ENCODE measurements at regions not wholly inside any gene's neighbourhood (a gene's known extent, or its start where the extent isn't known, plus 50 kb on each side); places are given as distances from the start of the nearest gene placed in this dataset.

GRCh38 chr9:117775591-117775990 is 71.4 kb downstream of the TLR4 start:
- H3K4me3 ChIP-seq = no peak overlapping the region
- ATAC-seq = no peak
- H3K27ac ChIP-seq = no peak overlapping the region
- TF ChIP-seq CTCF (IDR thresholded peaks at IDR 0.05) = no peak
- no peak for TF ChIP-seq POLR2AphosphoS5 (IDR thresholded peaks at IDR 0.05)
- TF ChIP-seq POLR2A (IDR thresholded peaks at IDR 0.05) = no peak
- no peak for TF ChIP-seq EP300 (IDR thresholded peaks at IDR 0.05)
- no peaks in the 10 kb centered on the region for H3K27me3 ChIP-seq
- H3K36me3 ChIP-seq = no peaks in the 10 kb centered on the region
- H3K4me1 ChIP-seq = peaks cover 0 to 4% (median 0%) of the 10 kb centered on the region in 3 donors
- H3K9me3 ChIP-seq = no peaks in the 10 kb centered on the region

- H3K9me3 ChIP-seq = no peaks in the 10 kb centered on the region
- H3K4me3 ChIP-seq = no peak overlapping the region
- no peaks in the 10 kb centered on the region for H3K36me3 ChIP-seq
- peaks cover 0 to 10% (median 0%) of the 10 kb centered on the region in 3 donors for H3K4me1 ChIP-seq
- H3K27ac ChIP-seq = no peak overlapping the region
- TF ChIP-seq CTCF (IDR thresholded peaks at IDR 0.05) = no peak
- TF ChIP-seq POLR2AphosphoS5 (IDR thresholded peaks at IDR 0.05) = no peak
- no peak for TF ChIP-seq EP300 (IDR thresholded peaks at IDR 0.05)
- no peak for TF ChIP-seq POLR2A (IDR thresholded peaks at IDR 0.05)
- peaks cover 4% of the 10 kb centered on the region for H3K27me3 ChIP-seq
- no peak for ATAC-seq
Measured at GRCh38 chr9:117777823-117778222, 73.6 kb downstream of the TLR4 start.

- TF ChIP-seq EP300 (IDR thresholded peaks at IDR 0.05) = no peak
- TF ChIP-seq POLR2AphosphoS5 (IDR thresholded peaks at IDR 0.05) = no peak
- no peak for TF ChIP-seq POLR2A (IDR thresholded peaks at IDR 0.05)
- TF ChIP-seq CTCF (IDR thresholded peaks at IDR 0.05) = no peak
- no peak overlapping the region for H3K4me3 ChIP-seq
- H3K9me3 ChIP-seq = no peaks in the 10 kb centered on the region
- H3K36me3 ChIP-seq = no peaks in the 10 kb centered on the region
- no peak overlapping the region for H3K27ac ChIP-seq
- peaks cover 4% of the 10 kb centered on the region for H3K27me3 ChIP-seq
- 83 to 89% methylated on average over 2 to 3 of the region's 3 CpGs for WGBS, 2 donors (ENCODE audit: low coverage in 1 of 2)
- ATAC-seq = no peak
- peaks cover 0 to 18% (median 6%) of the 10 kb centered on the region in 3 donors for H3K4me1 ChIP-seq
Measured at GRCh38 chr9:117779760-117780159, 75.6 kb downstream of the TLR4 start.

- peak; percentile 26 to 78 (median 65) for TF ChIP-seq CTCF (IDR thresholded peaks at IDR 0.05)
- no peak for TF ChIP-seq POLR2AphosphoS5 (IDR thresholded peaks at IDR 0.05)
- TF ChIP-seq POLR2A (IDR thresholded peaks at IDR 0.05) = no peak
- H3K9me3 ChIP-seq = no peaks in the 10 kb centered on the region
- H3K36me3 ChIP-seq = no peaks in the 10 kb centered on the region
- peak; percentile 87 for ATAC-seq
- H3K27me3 ChIP-seq = peaks cover 4% of the 10 kb centered on the region
- WGBS, 2 donors (ENCODE audit: low coverage in 1 of 2) = 10 to 23% methylated on average over 9 to 10 of the region's 10 CpGs
- H3K4me3 ChIP-seq = peak overlapping the region; percentile 42 to 43
- H3K4me1 ChIP-seq = peaks cover 0 to 18% (median 6%) of the 10 kb centered on the region in 3 donors
- H3K27ac ChIP-seq = peak overlapping the region in 3 of 4 donors; percentile 0 to 46 (median 8)
Measured at GRCh38 chr9:117782931-117783788, 79.0 kb downstream of the TLR4 start.

GRCh38 chr9:117783828-117784227 is 79.6 kb downstream of the TLR4 start:
- Histone ChIP-seq H3K36me3 (no peaks in the 10 kb centered on the region), H3K9me3 (no peaks in the 10 kb centered on the region), H3K4me3 (no peak overlapping the region), H3K4me1 (peaks cover 0 to 18% (median 6%) of the 10 kb centered on the region in 3 donors), H3K27ac (peak overlapping the region in 2 of 4 donors; percentile 0 to 46), H3K27me3 (peaks cover 4% of the 10 kb centered on the region)
- TF ChIP-seq CTCF (IDR thresholded peaks at IDR 0.05) = no peak
- TF ChIP-seq POLR2AphosphoS5 (IDR thresholded peaks at IDR 0.05) = no peak
- no peak for TF ChIP-seq POLR2A (IDR thresholded peaks at IDR 0.05)
- TF ChIP-seq EP300 (IDR thresholded peaks at IDR 0.05) = no peak
- ATAC-seq = peak; percentile 13
- WGBS, 2 donors (ENCODE audit: low coverage in 1 of 2) = 63% methylated on average over 1 of the region's 1 CpG; no CpG with 5 or more reads in 1 of the 2 donors
